Gastroesophageal sphincter (tissue), 2 donors: ENCODE measurements at regions not wholly inside any gene's neighbourhood (a gene's known extent, or its start where the extent isn't known, plus 50 kb on each side); places are given as distances from the start of the nearest gene placed in this dataset.

ENCODE experiments used
- EP300 ChIP-seq: sonication (generic); formaldehyde crosslinking; IDR thresholded peaks from one replicate; pipeline ENCODE4 v1.6.1; 2017; ENCODE audit warnings: antibody characterized with exemption, mild to moderate bottlenecking
- POLR2A ChIP-seq, 2 donors: fragments of 450-650 bp; IDR thresholded peaks; one replicate each; pipeline ENCODE4 v1.6.1; 2017; ENCODE audit warnings: antibody characterized with exemption in 2 of 2, mild to moderate bottlenecking in 2 of 2, moderate library complexity in 1 of 2

DNA sequence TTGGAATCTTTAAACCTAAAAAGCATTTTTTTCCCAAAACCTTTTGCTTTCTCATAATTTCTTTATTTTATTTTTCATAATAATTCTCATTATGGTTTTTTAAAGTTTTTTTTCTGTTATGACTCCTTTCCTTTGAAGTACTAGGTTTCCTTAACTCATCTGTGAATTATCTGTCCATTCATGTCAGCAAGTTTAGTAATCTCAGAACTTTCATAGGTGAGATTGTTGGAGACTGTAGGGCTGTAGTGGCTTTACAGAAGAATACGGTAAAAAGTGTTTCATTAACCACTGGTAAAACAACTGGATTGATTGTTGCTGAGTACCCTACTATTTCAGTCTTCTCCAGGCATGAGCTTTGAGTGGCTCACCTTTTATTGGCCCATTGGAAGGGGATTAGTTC is 361.7 kb upstream of the PPP1R2C start:
- TF ChIP-seq EP300 (no peak), POLR2A (IDR thresholded peaks at IDR 0.05) (no peak)
